Hematopoietic multipotent progenitor cell treated with erythropoietin and hydrocortisone succinate and interleukin-3 and kit ligand, for 17 days (in vitro differentiated cells): ENCODE measurements at regions not wholly inside any gene's neighbourhood (a gene's known extent, or its start where the extent isn't known, plus 50 kb on each side); places are given as distances from the start of the nearest gene placed in this dataset.
"Not testable (repeated sequence)": the region's sequence is repeated elsewhere in the genome, so short reads cannot be mapped to it uniquely, and the experiment has no call there.

Experiments used
- DNase-seq: peaks from one replicate; pipeline ENCODE4 v3.0.0-alpha.2; 2015; ENCODE audit warnings: low spot score

GRCh38 chr4:189615217-189615663, 325.4 kb upstream of the FRG1 start:
- DNase-seq: no peak

GRCh38 chr4:189617741-189618140, 322.9 kb upstream of the FRG1 start:
- DNase-seq: not testable (repeated sequence)

- not testable (repeated sequence) for DNase-seq
These were observed 321.0 kb upstream of the FRG1 start for GRCh38 chr4:189619441-189620250.

- not testable (repeated sequence) for DNase-seq
These were observed 318.1 kb upstream of the FRG1 start for GRCh38 chr4:189622574-189622973.

- DNase-seq: not testable (repeated sequence)
These were observed 313.6 kb upstream of the FRG1 start for GRCh38 chr4:189627041-189627440.

- not testable (repeated sequence) for DNase-seq
These were observed 310.9 kb upstream of the FRG1 start for GRCh38 chr4:189629733-189630132.

- DNase-seq: not testable (repeated sequence)
These were observed 309.6 kb upstream of the FRG1 start for GRCh38 chr4:189630913-189631567.

GRCh38 chr4:189631568-189631916, 309.1 kb upstream of the FRG1 start:
- DNase-seq: not testable (repeated sequence)

GRCh38 chr4:189650436-189650835, 290.2 kb upstream of the FRG1 start:
- not testable (repeated sequence) for DNase-seq

- not testable (repeated sequence) for DNase-seq
These were observed 287.5 kb upstream of the FRG1 start for GRCh38 chr4:189653130-189653653.

- not testable (repeated sequence) for DNase-seq
These were observed 286.7 kb upstream of the FRG1 start for GRCh38 chr4:189653983-189654382.

GRCh38 chr4:189654396-189654795, 286.3 kb upstream of the FRG1 start:
- DNase-seq: not testable (repeated sequence)

GRCh38 chr4:189655817-189656216, 284.9 kb upstream of the FRG1 start:
- not testable (repeated sequence) for DNase-seq

- DNase-seq: no peak
These were observed 284.0 kb upstream of the FRG1 start for GRCh38 chr4:189656641-189657040.

GRCh38 chr4:189658259-189658658, 282.4 kb upstream of the FRG1 start:
- DNase-seq: not testable (repeated sequence)

GRCh38 chr4:189658831-189659230, 281.8 kb upstream of the FRG1 start:
- DNase-seq: not testable (repeated sequence)

- no peak for DNase-seq
These were observed 281.4 kb upstream of the FRG1 start for GRCh38 chr4:189659287-189659686.

GRCh38 chr4:189660722-189661360, 279.8 kb upstream of the FRG1 start:
- DNase-seq: no peak

- no peak for DNase-seq
These were observed 275.9 kb upstream of the FRG1 start for GRCh38 chr4:189664693-189665250.

GRCh38 chr4:189665712-189666305, 274.9 kb upstream of the FRG1 start:
- not testable (repeated sequence) for DNase-seq

- DNase-seq: not testable (repeated sequence)
These were observed 273.3 kb upstream of the FRG1 start for GRCh38 chr4:189667386-189667785.
